ENCODE measurements at regions not wholly inside any gene's neighbourhood (a gene's known extent, or its start where the extent isn't known, plus 50 kb on each side); places are given as distances from the start of the nearest gene placed in this dataset.

DNA sequence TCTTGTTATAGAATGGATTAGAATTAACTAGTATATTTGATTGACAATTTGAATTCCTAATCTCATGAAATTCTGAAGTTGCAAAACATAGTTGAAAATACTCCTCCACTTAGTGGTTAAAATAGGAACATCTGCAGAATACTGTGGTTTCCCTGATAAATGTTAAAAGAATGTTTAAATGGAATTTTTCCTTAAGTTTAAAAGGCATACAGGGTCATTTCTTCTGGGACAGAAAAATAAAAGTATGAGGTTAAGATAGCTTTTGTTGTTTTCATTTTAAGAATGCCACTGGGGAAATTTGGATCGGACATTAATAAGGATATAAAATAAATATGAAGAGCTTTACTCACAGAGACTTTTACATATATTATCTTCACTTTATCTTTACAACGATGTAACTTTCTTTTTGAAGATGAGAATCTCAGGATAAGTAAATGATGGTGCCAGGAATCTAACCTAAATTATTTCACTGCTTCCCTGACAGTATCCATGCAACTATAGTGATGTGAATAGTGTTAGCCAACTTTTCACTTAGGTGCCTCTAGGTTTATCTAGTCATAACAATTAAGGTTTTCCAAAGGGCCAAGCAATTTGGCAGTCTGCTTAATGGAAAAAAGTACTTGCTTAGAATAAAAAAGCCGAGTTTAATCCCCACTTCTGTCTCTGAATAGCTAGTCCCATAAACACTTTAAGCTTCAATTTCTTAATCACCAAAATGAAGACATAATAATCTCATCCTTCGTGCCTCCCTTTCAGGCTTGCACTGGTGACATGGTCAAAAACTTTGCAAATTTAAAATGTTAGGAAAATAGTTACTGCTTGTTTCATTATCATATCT lies 151.8 kb upstream of the STK17B start:
- FAIRE-seq (no peak), DNase-seq (no peak)
- H3K4me1 ChIP-seq (ENCODE audit: control insufficient read depth in 2 of 3, insufficient read depth in 2 of 3, low read depth in 1 of 3, low read length in 3 of 3) = no peaks in the 10 kb centered on the region
- intact Hi-C loops (cut with DNase I) = no loop called here
- no peaks in the 10 kb centered on the region for H3K36me3 ChIP-seq (ENCODE audit: control insufficient read depth in 2 of 3, insufficient read depth in 3 of 3, low read length in 3 of 3)
- H3K9ac ChIP-seq (ENCODE audit: low read length in 3 of 3) = no peak overlapping the region
- no peaks in the 10 kb centered on the region for H3K9me3 ChIP-seq (ENCODE audit: control insufficient read depth in 2 of 3, insufficient read depth in 1 of 3, low read length in 3 of 3)
- TF ChIP-seq, protein P1, sequence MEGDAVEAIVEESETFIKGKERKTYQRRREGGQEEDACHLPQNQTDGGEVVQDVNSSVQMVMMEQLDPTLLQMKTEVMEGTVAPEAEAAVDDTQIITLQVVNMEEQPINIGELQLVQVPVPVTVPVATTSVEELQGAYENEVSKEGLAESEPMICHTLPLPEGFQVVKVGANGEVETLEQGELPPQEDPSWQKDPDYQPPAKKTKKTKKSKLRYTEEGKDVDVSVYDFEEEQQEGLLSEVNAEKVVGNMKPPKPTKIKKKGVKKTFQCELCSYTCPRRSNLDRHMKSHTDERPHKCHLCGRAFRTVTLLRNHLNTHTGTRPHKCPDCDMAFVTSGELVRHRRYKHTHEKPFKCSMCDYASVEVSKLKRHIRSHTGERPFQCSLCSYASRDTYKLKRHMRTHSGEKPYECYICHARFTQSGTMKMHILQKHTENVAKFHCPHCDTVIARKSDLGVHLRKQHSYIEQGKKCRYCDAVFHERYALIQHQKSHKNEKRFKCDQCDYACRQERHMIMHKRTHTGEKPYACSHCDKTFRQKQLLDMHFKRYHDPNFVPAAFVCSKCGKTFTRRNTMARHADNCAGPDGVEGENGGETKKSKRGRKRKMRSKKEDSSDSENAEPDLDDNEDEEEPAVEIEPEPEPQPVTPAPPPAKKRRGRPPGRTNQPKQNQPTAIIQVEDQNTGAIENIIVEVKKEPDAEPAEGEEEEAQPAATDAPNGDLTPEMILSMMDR (IDR thresholded peaks at IDR 0.05; ENCODE audit: borderline replicate concordance, extremely low read depth, insufficient read depth) = no peak
- no peaks in the 10 kb centered on the region for H3K27me3 ChIP-seq (ENCODE audit: control insufficient read depth, insufficient read depth, low read length)
- no peak overlapping the region for H3K27ac ChIP-seq (ENCODE audit: low read depth in 2 of 2, low read length in 2 of 2)
- no peak overlapping the region for H3K4me3 ChIP-seq (ENCODE audit: low read length in 3 of 3)

DNA sequence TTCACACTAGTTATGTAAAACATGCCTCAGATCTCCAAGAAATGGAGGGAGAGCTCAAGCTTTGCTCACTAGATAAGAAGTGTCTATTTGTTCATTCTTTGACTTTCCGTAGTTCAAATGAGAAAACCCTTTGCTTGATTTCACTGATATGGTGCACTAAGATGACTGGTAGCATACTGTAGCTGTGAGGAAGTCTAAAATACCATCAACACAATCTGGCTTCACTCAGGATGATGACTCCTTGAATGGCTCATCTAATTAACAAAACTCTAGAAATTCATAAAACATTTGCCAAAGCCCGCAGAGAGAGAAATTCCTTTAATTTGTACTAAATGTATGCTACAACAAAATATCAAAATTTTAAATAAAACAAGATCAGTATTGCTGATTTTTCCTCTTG lies 152.8 kb upstream of the STK17B start:
- Histone ChIP-seq H3K27me3 (ENCODE audit: control insufficient read depth, insufficient read depth, low read length) (no peaks in the 10 kb centered on the region), H3K4me3 (ENCODE audit: low read length in 3 of 3) (no peak overlapping the region), H3K4me1 (ENCODE audit: control insufficient read depth in 2 of 3, insufficient read depth in 2 of 3, low read depth in 1 of 3, low read length in 3 of 3) (no peaks in the 10 kb centered on the region), H3K9me3 (ENCODE audit: control insufficient read depth in 2 of 3, insufficient read depth in 1 of 3, low read length in 3 of 3) (no peaks in the 10 kb centered on the region), H3K27ac (ENCODE audit: low read depth in 2 of 2, low read length in 2 of 2) (no peak overlapping the region), H3K36me3 (ENCODE audit: control insufficient read depth in 2 of 3, insufficient read depth in 3 of 3, low read length in 3 of 3) (no peaks in the 10 kb centered on the region), H3K9ac (ENCODE audit: low read length in 3 of 3) (no peak overlapping the region)
- no peak for FAIRE-seq
- intact Hi-C loops (cut with DNase I) = no loop called here
- no peak for DNase-seq
- TF ChIP-seq, protein P1 (IDR thresholded peaks at IDR 0.05; ENCODE audit: borderline replicate concordance, extremely low read depth, insufficient read depth) = no peak

DNA sequence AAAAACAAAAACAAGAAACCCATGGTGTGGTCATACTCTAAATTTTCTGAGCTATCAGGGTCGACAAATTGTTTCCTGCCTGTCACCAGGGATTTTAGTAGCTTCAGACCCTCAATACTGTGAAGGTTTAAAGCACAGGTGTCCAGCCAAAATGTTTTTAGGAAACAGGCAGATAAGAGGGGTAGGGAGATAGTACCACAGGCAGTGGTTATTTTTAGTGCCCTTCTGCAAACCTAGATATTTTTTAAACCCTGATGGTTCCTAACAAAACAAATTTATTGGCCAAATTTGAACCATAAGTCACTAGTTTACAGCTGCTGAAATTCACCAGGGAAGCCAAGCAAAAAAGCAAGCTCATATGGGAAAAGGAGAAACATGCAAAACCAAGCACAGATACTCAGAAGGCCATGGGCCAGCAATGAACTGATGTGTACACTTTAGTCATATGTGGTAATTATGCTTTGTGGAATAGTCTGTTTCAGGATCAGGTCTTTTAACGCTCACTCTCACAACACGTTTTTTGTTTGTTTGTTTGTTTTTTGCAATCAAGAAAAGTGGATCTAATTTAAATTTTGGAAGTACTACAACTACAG lies 156.8 kb upstream of the STK17B start:
- Histone ChIP-seq H3K9me3 (ENCODE audit: control insufficient read depth in 2 of 3, insufficient read depth in 1 of 3, low read length in 3 of 3) (no peaks in the 10 kb centered on the region), H3K27ac (ENCODE audit: low read depth in 2 of 2, low read length in 2 of 2) (no peak overlapping the region), H3K4me3 (ENCODE audit: low read length in 3 of 3) (no peak overlapping the region), H3K36me3 (ENCODE audit: control insufficient read depth in 2 of 3, insufficient read depth in 3 of 3, low read length in 3 of 3) (no peaks in the 10 kb centered on the region), H3K9ac (ENCODE audit: low read length in 3 of 3) (no peak overlapping the region), H3K4me1 (ENCODE audit: control insufficient read depth in 2 of 3, insufficient read depth in 2 of 3, low read depth in 1 of 3, low read length in 3 of 3) (no peaks in the 10 kb centered on the region), H3K27me3 (ENCODE audit: control insufficient read depth, insufficient read depth, low read length) (no peaks in the 10 kb centered on the region)
- intact Hi-C loops (cut with DNase I) = no loop called here
- no peak for FAIRE-seq
- TF ChIP-seq, protein P1 (IDR thresholded peaks at IDR 0.05; ENCODE audit: borderline replicate concordance, extremely low read depth, insufficient read depth) = no peak
- no peak for DNase-seq
